GM23338 (cell line): ENCODE measurements at regions not wholly inside any gene's neighbourhood (a gene's known extent, or its start where the extent isn't known, plus 50 kb on each side); places are given as distances from the start of the nearest gene placed in this dataset.
A peak's percentile ranks its signal among the peaks of the same experiment; 100 is the strongest.

Source experiments
- ATAC-seq: fragments of 200-7000 bp; cut with Tn5 transposase; 3 replicates; pipeline ENCODE4 v1.9.1; 2020
- DNase-seq: peaks from one replicate; pipeline ENCODE4 v3.0.0-alpha.2; 2015; ENCODE audit warnings: low spot score
- H2AFZ ChIP-seq: fragments of 200-600 bp; sonication (generic); 2 replicates; pipeline ENCODE4 v1.8.0; 2016; ENCODE audit warnings: antibody characterized with exemption, mild to moderate bottlenecking, moderate library complexity
- H3F3A ChIP-seq: fragments of 200-600 bp; sonication (generic); replicated peaks from 2 replicates; pipeline ENCODE4 v1.8.0; 2017; ENCODE audit warnings: antibody characterized with exemption, mixed run types, low read depth
- H3K27ac ChIP-seq: fragments of 200-600 bp; sonication (generic); 2 replicates; pipeline ENCODE4 v1.6.1; 2016; ENCODE audit warnings: low read depth
- H3K27me3 ChIP-seq: fragments of 200-600 bp; sonication (generic); 2 replicates; pipeline ENCODE4 v1.8.0; 2016; ENCODE audit warnings: mild to moderate bottlenecking, mixed run types, moderate library complexity; ENCODE audit not compliant: insufficient read depth
- H3K36me3 ChIP-seq: fragments of 200-600 bp; sonication (generic); 2 replicates; pipeline ENCODE4 v1.8.0; 2016; ENCODE audit warnings: mild to moderate bottlenecking; ENCODE audit not compliant: insufficient read depth
- H3K4me1 ChIP-seq: fragments of 200-600 bp; sonication (generic); 2 replicates; pipeline ENCODE4 v1.8.0; 2016; ENCODE audit warnings: mild to moderate bottlenecking, moderate library complexity; ENCODE audit not compliant: insufficient read depth
- H3K4me2 ChIP-seq: fragments of 200-600 bp; sonication (generic); 2 replicates; pipeline ENCODE4 v1.7.1; 2017; ENCODE audit warnings: mixed run types
- H3K4me3 ChIP-seq: fragments of 200-600 bp; sonication (generic); 2 replicates; pipeline ENCODE4 v1.6.1; 2016; ENCODE audit warnings: mixed run types
- H3K79me2 ChIP-seq: fragments of 200-600 bp; sonication (generic); replicated peaks from 2 replicates; pipeline ENCODE4 v1.8.0; 2017; ENCODE audit warnings: mild to moderate bottlenecking; ENCODE audit not compliant: insufficient read depth
- H3K9me2 ChIP-seq: fragments of 200-600 bp; sonication (generic); 2 replicates; pipeline ENCODE4 v1.8.0; 2017; ENCODE audit not compliant: insufficient read depth
- H4K20me1 ChIP-seq: fragments of 200-600 bp; sonication (generic); replicated peaks from 2 replicates; pipeline ENCODE4 v1.8.0; 2017; ENCODE audit warnings: mild to moderate bottlenecking; ENCODE audit not compliant: insufficient read depth
- H3K27ac Mint-ChIP-seq: 2 replicates; pipeline ENCODE4 v1.8.0; 2020; ENCODE audit warnings: inconsistent platforms, mild to moderate bottlenecking, moderate library complexity, mixed read lengths
- H3K27me3 Mint-ChIP-seq: 3 replicates; pipeline ENCODE4 v1.8.0; 2022; ENCODE audit warnings: low read depth, mild to moderate bottlenecking, moderate library complexity, mixed read lengths, inconsistent platforms; ENCODE audit not compliant: insufficient read depth, poor library complexity
- H3K36me3 Mint-ChIP-seq: 3 replicates; pipeline ENCODE4 v1.8.0; 2021; ENCODE audit warnings: low read depth, mild to moderate bottlenecking, inconsistent platforms, moderate library complexity, mixed read lengths
- H3K4me1 Mint-ChIP-seq: 3 replicates; pipeline ENCODE4 v1.8.0; 2020; ENCODE audit warnings: mild to moderate bottlenecking, inconsistent platforms, mixed read lengths
- H3K4me3 Mint-ChIP-seq: 3 replicates; pipeline ENCODE4 v1.8.0; 2021; ENCODE audit warnings: moderate library complexity, mild to moderate bottlenecking, inconsistent platforms, mixed read lengths
- H3K9me3 Mint-ChIP-seq: 3 replicates; pipeline ENCODE4 v1.8.0; 2020; ENCODE audit warnings: moderate library complexity, mild to moderate bottlenecking, inconsistent platforms, mixed read lengths
- TF ChIP-seq, protein P1 (sequence below): fragments of 250-450 bp; sonication (Bioruptor Pico); IDR thresholded peaks from 2 replicates; pipeline ENCODE4 v1.5.0; 2020; ENCODE audit warnings: mild to moderate bottlenecking, moderate library complexity
- TF ChIP-seq, protein P2 (sequence below), 2 experiments: fragments of 200-600 bp in 1 of 2; sonication (generic) in 1 of 2; conservative IDR thresholded peaks; 2 replicates each; pipeline versions ENCODE4 v1.5.1 to v1.6.1; 2016 to 2017; ENCODE audit warnings: antibody characterized with exemption in 2 of 2, low read depth in 2 of 2, mild to moderate bottlenecking in 2 of 2, moderate library complexity in 1 of 2
- TF ChIP-seq, protein P3 (sequence below): IDR thresholded peaks from one replicate; pipeline ENCODE4 v1.6.1; 2018; ENCODE audit warnings: antibody characterized with exemption; ENCODE audit not compliant: unreplicated experiment
- TF ChIP-seq, protein P4 (sequence below): IDR thresholded peaks from 2 replicates; pipeline ENCODE4 v1.6.1; 2016; ENCODE audit warnings: antibody characterized with exemption

DNA sequence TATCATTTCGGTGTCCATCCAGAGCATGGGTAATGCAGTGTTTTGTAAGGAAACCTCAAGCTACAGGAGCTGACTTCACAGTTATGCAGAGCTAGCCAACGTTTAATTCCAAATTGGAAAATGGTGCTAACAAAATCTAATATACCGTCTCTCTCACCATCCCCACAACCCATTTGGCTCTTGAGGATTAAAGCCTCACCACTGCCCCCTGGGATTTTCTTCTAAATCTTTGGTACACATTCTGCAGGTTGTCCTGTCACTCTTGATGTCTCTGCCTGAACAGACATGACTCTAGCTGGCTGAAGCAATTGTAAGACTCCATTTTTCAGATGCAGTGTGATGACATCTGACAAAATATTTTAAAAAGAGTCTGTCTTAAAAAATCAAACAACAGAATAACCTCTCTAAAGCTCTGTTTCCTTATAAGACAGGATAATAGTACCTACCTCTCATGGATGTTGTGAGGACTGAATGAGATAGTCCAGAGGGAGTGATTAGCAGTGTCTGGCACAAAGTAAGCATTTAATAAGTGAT, 451.8 kb downstream of the SUCLA2 start:
- Histone ChIP-seq H3F3A (no peaks in the 10 kb centered on the region), H3K27ac (no peak overlapping the region), H3K27me3 (no peaks in the 10 kb centered on the region), H2AFZ (no peak overlapping the region), H3K79me2 (no peaks in the 10 kb centered on the region), H3K4me2 (no peak overlapping the region), H3K36me3 (no peaks in the 10 kb centered on the region), H3K9me2 (peaks cover 7% of the 10 kb centered on the region; the same call in 1 of the 2 replicates), H3K4me1 (0 out of 2 replicates have a peak, but pooled peaks cover 3% of the 10 kb centered on the region), H4K20me1 (no peaks in the 10 kb centered on the region), H3K4me3 (no peak overlapping the region)
- TF ChIP-seq, protein P1, sequence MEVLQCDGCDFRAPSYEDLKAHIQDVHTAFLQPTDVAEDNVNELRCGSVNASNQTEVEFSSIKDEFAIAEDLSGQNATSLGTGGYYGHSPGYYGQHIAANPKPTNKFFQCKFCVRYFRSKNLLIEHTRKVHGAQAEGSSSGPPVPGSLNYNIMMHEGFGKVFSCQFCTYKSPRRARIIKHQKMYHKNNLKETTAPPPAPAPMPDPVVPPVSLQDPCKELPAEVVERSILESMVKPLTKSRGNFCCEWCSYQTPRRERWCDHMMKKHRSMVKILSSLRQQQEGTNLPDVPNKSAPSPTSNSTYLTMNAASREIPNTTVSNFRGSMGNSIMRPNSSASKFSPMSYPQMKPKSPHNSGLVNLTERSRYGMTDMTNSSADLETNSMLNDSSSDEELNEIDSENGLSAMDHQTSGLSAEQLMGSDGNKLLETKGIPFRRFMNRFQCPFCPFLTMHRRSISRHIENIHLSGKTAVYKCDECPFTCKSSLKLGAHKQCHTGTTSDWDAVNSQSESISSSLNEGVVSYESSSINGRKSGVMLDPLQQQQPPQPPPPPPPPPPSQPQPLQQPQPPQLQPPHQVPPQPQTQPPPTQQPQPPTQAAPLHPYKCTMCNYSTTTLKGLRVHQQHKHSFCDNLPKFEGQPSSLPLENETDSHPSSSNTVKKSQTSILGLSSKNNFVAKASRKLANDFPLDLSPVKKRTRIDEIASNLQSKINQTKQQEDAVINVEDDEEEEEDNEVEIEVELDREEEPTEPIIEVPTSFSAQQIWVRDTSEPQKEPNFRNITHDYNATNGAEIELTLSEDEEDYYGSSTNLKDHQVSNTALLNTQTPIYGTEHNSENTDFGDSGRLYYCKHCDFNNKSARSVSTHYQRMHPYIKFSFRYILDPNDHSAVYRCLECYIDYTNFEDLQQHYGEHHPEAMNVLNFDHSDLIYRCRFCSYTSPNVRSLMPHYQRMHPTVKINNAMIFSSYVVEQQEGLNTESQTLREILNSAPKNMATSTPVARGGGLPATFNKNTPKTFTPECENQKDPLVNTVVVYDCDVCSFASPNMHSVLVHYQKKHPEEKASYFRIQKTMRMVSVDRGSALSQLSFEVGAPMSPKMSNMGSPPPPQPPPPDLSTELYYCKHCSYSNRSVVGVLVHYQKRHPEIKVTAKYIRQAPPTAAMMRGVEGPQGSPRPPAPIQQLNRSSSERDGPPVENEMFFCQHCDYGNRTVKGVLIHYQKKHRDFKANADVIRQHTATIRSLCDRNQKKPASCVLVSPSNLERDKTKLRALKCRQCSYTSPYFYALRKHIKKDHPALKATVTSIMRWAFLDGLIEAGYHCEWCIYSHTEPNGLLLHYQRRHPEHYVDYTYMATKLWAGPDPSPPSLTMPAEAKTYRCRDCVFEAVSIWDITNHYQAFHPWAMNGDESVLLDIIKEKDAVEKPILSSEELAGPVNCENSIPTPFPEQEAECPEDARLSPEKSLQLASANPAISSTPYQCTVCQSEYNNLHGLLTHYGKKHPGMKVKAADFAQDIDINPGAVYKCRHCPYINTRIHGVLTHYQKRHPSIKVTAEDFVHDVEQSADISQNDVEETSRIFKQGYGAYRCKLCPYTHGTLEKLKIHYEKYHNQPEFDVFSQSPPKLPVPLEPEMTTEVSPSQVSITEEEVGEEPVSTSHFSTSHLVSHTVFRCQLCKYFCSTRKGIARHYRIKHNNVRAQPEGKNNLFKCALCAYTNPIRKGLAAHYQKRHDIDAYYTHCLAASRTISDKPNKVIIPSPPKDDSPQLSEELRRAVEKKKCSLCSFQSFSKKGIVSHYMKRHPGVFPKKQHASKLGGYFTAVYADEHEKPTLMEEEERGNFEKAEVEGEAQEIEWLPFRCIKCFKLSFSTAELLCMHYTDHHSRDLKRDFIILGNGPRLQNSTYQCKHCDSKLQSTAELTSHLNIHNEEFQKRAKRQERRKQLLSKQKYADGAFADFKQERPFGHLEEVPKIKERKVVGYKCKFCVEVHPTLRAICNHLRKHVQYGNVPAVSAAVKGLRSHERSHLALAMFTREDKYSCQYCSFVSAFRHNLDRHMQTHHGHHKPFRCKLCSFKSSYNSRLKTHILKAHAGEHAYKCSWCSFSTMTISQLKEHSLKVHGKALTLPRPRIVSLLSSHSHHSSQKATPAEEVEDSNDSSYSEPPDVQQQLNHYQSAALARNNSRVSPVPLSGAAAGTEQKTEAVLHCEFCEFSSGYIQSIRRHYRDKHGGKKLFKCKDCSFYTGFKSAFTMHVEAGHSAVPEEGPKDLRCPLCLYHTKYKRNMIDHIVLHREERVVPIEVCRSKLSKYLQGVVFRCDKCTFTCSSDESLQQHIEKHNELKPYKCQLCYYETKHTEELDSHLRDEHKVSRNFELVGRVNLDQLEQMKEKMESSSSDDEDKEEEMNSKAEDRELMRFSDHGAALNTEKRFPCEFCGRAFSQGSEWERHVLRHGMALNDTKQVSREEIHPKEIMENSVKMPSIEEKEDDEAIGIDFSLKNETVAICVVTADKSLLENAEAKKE (CRISPR knock-in tag) = no peak
- TF ChIP-seq, protein P2, sequence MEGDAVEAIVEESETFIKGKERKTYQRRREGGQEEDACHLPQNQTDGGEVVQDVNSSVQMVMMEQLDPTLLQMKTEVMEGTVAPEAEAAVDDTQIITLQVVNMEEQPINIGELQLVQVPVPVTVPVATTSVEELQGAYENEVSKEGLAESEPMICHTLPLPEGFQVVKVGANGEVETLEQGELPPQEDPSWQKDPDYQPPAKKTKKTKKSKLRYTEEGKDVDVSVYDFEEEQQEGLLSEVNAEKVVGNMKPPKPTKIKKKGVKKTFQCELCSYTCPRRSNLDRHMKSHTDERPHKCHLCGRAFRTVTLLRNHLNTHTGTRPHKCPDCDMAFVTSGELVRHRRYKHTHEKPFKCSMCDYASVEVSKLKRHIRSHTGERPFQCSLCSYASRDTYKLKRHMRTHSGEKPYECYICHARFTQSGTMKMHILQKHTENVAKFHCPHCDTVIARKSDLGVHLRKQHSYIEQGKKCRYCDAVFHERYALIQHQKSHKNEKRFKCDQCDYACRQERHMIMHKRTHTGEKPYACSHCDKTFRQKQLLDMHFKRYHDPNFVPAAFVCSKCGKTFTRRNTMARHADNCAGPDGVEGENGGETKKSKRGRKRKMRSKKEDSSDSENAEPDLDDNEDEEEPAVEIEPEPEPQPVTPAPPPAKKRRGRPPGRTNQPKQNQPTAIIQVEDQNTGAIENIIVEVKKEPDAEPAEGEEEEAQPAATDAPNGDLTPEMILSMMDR (conservative IDR thresholded peaks at IDR 0.05; ENCODE audit: low read depth in 2 of 2) = peak; percentile 35 to 39
- DNase-seq (peak; percentile 62), ATAC-seq (no peak)
- H3K27me3 Mint-ChIP-seq = peaks cover 2% of the 10 kb centered on the region
- no peak overlapping the region for H3K4me3 Mint-ChIP-seq
- no peaks in the 10 kb centered on the region for H3K36me3 Mint-ChIP-seq
- no peaks in the 10 kb centered on the region for H3K9me3 Mint-ChIP-seq
- H3K4me1 Mint-ChIP-seq = peaks cover 24% of the 10 kb centered on the region
- H3K27ac Mint-ChIP-seq = no peak overlapping the region

DNA sequence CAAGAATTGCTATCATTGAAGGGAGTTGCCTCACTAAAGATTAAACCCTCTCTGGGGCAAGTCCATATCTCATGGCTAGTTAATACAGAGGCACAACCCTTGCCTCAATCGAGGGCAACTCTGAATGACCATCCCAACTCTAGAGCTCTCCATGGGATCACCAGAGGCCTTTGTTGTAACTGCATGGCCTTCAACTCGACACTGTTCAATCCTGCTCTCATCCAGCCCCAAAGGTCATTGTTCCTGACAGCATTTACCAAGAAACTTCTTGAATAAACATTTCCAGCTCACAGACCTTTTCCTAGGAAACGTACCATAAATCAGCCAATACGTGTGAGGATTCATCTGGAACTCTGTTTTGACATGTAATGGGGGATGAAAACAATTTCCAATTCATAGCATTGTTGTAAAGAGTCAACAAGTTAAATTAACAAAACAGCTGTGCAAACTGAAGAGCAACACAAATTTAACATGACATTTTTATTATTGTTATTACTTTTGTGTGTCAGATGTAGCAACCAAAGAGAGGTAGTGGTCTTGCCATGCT, 452.7 kb downstream of the SUCLA2 start:
- Histone ChIP-seq H3K79me2 (no peaks in the 10 kb centered on the region), H3K4me1 (no peaks in the 10 kb centered on the region), H3K4me3 (no peak overlapping the region), H3F3A (no peaks in the 10 kb centered on the region), H3K4me2 (no peak overlapping the region), H3K27me3 (no peaks in the 10 kb centered on the region), H3K9me2 (peaks cover 7% of the 10 kb centered on the region; the same call in 1 of the 2 replicates), H4K20me1 (no peaks in the 10 kb centered on the region), H3K36me3 (no peaks in the 10 kb centered on the region), H3K27ac (no peak overlapping the region), H2AFZ (peak overlapping the region; percentile 14; the same call in 1 of the 2 replicates)
- H3K4me1 Mint-ChIP-seq = peaks cover 17% of the 10 kb centered on the region
- H3K27ac Mint-ChIP-seq = no peak overlapping the region
- H3K4me3 Mint-ChIP-seq = no peak overlapping the region
- no peaks in the 10 kb centered on the region for H3K36me3 Mint-ChIP-seq
- peaks cover 2% of the 10 kb centered on the region for H3K27me3 Mint-ChIP-seq
- ATAC-seq = no peak
- H3K9me3 Mint-ChIP-seq = no peaks in the 10 kb centered on the region
- no peak for DNase-seq
- TF ChIP-seq, protein P3, sequence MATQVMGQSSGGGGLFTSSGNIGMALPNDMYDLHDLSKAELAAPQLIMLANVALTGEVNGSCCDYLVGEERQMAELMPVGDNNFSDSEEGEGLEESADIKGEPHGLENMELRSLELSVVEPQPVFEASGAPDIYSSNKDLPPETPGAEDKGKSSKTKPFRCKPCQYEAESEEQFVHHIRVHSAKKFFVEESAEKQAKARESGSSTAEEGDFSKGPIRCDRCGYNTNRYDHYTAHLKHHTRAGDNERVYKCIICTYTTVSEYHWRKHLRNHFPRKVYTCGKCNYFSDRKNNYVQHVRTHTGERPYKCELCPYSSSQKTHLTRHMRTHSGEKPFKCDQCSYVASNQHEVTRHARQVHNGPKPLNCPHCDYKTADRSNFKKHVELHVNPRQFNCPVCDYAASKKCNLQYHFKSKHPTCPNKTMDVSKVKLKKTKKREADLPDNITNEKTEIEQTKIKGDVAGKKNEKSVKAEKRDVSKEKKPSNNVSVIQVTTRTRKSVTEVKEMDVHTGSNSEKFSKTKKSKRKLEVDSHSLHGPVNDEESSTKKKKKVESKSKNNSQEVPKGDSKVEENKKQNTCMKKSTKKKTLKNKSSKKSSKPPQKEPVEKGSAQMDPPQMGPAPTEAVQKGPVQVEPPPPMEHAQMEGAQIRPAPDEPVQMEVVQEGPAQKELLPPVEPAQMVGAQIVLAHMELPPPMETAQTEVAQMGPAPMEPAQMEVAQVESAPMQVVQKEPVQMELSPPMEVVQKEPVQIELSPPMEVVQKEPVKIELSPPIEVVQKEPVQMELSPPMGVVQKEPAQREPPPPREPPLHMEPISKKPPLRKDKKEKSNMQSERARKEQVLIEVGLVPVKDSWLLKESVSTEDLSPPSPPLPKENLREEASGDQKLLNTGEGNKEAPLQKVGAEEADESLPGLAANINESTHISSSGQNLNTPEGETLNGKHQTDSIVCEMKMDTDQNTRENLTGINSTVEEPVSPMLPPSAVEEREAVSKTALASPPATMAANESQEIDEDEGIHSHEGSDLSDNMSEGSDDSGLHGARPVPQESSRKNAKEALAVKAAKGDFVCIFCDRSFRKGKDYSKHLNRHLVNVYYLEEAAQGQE = no peak
- TF ChIP-seq, protein P4, sequence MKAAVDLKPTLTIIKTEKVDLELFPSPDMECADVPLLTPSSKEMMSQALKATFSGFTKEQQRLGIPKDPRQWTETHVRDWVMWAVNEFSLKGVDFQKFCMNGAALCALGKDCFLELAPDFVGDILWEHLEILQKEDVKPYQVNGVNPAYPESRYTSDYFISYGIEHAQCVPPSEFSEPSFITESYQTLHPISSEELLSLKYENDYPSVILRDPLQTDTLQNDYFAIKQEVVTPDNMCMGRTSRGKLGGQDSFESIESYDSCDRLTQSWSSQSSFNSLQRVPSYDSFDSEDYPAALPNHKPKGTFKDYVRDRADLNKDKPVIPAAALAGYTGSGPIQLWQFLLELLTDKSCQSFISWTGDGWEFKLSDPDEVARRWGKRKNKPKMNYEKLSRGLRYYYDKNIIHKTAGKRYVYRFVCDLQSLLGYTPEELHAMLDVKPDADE = no peak
